ENCODE measurements at regions not wholly inside any gene's neighbourhood (a gene's known extent, or its start where the extent isn't known, plus 50 kb on each side); places are given as distances from the start of the nearest gene placed in this dataset.

DNA sequence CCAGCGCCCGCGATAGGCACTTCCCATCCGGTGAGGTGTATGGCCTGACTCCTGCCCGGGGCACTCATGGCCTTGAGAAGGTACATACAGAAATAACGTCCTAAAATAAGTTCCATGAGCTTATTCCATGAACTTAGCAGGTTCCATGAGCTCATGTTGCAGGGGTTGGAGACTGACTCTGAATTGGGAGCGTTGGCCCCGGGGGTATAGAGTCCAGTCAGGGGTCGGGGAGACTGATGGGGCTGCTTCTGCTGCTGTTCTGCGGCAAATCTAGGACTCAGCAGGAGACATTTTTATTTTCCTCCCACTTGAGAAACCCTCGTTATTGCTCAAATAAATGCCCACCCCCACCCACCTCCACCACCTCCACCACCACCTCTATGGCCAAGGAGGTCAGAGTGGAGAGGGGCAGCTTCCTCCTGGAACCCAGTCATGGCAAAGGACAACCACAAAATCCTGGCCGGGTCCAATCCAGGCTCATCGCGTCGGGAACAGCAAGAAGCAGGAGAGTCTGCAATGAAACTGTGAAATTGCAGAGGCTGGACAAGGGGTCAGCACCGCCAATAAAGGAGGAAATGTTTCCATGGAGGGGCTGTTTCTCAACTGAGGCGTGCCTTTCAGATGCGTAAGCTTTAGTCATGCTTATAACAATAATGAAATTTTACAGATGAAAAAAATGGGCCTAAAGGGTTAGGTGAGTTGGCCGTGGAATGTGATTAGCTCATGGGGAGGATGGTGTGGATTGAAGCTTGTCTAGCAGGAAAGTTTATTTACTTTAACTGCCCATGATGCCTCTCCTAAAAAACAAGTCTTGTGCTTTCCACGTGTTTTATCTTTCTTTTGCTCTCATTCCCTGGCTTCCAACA is 136.6 kb upstream of the ALKAL2 start:
- TF ChIP-seq EZH2phosphoT487 (IDR thresholded peaks at IDR 0.05; ENCODE audit: borderline replicate concordance, low read length), result no peak
- TF ChIP-seq, protein P1, sequence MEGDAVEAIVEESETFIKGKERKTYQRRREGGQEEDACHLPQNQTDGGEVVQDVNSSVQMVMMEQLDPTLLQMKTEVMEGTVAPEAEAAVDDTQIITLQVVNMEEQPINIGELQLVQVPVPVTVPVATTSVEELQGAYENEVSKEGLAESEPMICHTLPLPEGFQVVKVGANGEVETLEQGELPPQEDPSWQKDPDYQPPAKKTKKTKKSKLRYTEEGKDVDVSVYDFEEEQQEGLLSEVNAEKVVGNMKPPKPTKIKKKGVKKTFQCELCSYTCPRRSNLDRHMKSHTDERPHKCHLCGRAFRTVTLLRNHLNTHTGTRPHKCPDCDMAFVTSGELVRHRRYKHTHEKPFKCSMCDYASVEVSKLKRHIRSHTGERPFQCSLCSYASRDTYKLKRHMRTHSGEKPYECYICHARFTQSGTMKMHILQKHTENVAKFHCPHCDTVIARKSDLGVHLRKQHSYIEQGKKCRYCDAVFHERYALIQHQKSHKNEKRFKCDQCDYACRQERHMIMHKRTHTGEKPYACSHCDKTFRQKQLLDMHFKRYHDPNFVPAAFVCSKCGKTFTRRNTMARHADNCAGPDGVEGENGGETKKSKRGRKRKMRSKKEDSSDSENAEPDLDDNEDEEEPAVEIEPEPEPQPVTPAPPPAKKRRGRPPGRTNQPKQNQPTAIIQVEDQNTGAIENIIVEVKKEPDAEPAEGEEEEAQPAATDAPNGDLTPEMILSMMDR (conservative IDR thresholded peaks at IDR 0.05; ENCODE audit: low read depth, low read length), result no peak

Data from PC-3 (cell line).